ENCODE measurements at regions not wholly inside any gene's neighbourhood (a gene's known extent, or its start where the extent isn't known, plus 50 kb on each side); places are given as distances from the start of the nearest gene placed in this dataset.
"Not testable (repeated sequence)": the region's sequence is repeated elsewhere in the genome, so short reads cannot be mapped to it uniquely, and the experiment has no call there.

DNA sequence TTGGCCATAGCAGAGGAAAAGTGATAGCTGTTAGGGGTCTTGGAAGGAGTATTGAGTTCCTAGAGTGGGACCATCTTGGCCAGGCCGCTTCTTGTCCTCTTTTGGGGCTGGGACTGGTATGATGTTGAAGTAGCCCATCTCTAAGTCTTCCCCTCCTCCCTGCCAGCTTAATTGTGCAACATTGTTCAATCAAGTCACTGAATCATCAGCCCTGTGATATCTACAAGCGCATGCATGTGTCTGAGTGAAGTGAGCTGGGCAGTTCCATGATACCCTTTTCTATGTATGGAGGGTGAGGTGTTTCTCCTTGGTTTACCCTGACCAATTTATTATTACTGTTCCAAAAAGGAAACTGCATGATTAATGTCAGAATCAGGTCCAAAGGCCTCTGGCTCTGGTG is 112.2 kb downstream of the C9orf152 start:
- H3K27ac ChIP-seq (ENCODE audit: low read depth in 1 of 2, low read length in 1 of 2), result peak overlapping the region in 1 of 2 donors; percentile 59
- 86% methylated on average over 2 of the region's 2 CpGs for WGBS, 2 donors
- no peak for ATAC-seq (ENCODE audit: insufficient read depth, low FRiP score)

DNA sequence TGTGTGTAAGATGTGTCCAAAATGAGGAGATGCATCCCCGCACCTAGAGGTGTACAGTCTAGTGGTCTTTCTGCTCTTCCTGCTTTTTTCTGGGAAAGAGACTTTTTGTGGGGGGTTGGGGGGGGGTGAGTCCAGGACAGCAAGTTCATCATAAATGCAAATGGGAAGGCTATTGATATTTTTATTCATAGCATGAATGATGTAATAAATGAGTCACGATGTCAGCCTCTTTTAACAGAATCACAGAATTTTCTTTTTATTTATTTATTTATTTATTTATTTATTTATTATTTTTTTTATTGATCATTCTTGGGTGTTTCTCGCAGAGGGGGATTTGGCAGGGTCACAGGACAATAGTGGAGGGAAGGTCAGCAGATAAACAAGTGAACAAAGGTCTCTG is 111.3 kb downstream of the C9orf152 start:
- peaks cover 0 to 62% (median 21%) of the 10 kb centered on the region in 5 donors for H3K4me1 ChIP-seq (ENCODE audit: control insufficient read depth in 5 of 5, insufficient read depth in 5 of 5, low read length in 5 of 5)
- not testable (repeated sequence) for H3K27me3 ChIP-seq (ENCODE audit: control insufficient read depth in 3 of 3, insufficient read depth in 3 of 3, low read length in 2 of 3); H3K9me3 ChIP-seq (ENCODE audit: control insufficient read depth in 4 of 4, insufficient read depth in 3 of 4, low read length in 3 of 4); ATAC-seq (ENCODE audit: insufficient read depth, low FRiP score); DNase-seq; H3K36me3 ChIP-seq (ENCODE audit: control insufficient read depth in 4 of 4, insufficient read depth in 4 of 4, low read length in 4 of 4); H3K4me3 ChIP-seq; H3K9ac ChIP-seq (ENCODE audit: insufficient read depth in 1 of 2, low read length in 2 of 2); H3K27ac ChIP-seq (ENCODE audit: low read depth in 1 of 2, low read length in 1 of 2)
- WGBS, 2 donors, result 73 to 89% methylated on average over 3 of the region's 3 CpGs

More for the DNA sequence above, 112.2 kb downstream of the C9orf152 start:
- peak in 1 of 3 donors; percentile 48 for DNase-seq
- peak overlapping the region in 1 of 2 donors; percentile 6 for H3K9ac ChIP-seq (ENCODE audit: insufficient read depth in 1 of 2, low read length in 2 of 2)
- no peaks in the 10 kb centered on the region for H3K36me3 ChIP-seq (ENCODE audit: control insufficient read depth in 4 of 4, insufficient read depth in 4 of 4, low read length in 4 of 4)
- no peaks in the 10 kb centered on the region for H3K9me3 ChIP-seq (ENCODE audit: control insufficient read depth in 4 of 4, insufficient read depth in 3 of 4, low read length in 3 of 4)
- H3K4me3 ChIP-seq, result no peak overlapping the region
- TF ChIP-seq CTCF (IDR thresholded peaks at IDR 0.05; ENCODE audit: control extremely low read depth, extremely low read depth), result no peak
- H3K27me3 ChIP-seq (ENCODE audit: control insufficient read depth in 3 of 3, insufficient read depth in 3 of 3, low read length in 2 of 3), result no peaks in the 10 kb centered on the region
- H3K4me1 ChIP-seq (ENCODE audit: control insufficient read depth in 5 of 5, insufficient read depth in 5 of 5, low read length in 5 of 5), result peaks cover 0 to 56% (median 20%) of the 10 kb centered on the region in 5 donors

DNA sequence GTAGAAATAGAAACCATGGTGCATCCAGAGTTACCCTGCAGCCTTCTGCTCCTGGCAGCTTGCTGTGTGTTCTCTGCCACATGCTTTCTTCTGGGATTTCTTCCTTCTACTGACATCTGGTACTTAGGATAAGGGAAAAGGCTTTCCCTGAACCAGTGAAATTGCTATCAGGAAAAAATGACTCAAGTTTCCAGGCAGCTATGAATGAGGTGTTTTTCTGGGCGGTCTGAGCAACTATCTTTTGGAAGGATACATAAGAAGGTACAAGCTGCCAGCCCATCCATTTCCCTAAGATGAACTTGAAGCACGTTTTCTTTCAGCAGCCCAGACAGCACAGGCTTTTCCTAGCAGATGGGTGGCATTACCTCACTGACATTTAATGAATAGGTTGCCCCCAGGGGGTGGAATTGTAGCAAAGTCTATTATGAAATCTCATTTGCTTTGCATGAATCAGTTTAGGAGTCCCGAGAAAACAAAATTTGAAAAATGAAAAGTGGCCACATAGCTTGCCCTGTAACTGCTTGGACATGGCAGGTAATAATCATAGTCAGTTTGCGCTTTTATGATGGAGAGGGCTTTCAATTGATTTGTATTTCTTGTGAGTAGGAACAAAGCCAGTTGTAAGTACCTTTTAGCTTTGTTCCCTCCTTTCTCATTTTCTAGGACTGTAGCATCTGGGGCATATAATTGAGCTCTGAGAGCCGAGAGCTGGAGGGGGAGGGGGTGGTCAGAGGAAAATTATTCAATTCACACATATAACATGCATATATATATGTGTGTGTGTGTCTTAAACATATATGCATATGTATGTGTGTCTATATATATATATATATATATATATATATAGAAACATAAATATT is 108.5 kb downstream of the C9orf152 start:
- no peak overlapping the region for H3K27ac ChIP-seq (ENCODE audit: low read depth in 1 of 2, low read length in 1 of 2)

More for the DNA sequence above, 108.5 kb downstream of the C9orf152 start:
- TF ChIP-seq CTCF (IDR thresholded peaks at IDR 0.05; ENCODE audit: control extremely low read depth, extremely low read depth), result no peak
- 65 to 68% methylated on average over 5 of the region's 5 CpGs for WGBS, 2 donors
- Histone ChIP-seq H3K4me3 (no peak overlapping the region), H3K4me1 (ENCODE audit: control insufficient read depth in 5 of 5, insufficient read depth in 5 of 5, low read length in 5 of 5) (peaks cover 3 to 61% (median 29%) of the 10 kb centered on the region in 5 donors), H3K9me3 (ENCODE audit: control insufficient read depth in 4 of 4, insufficient read depth in 3 of 4, low read length in 3 of 4) (no peaks in the 10 kb centered on the region), H3K9ac (ENCODE audit: insufficient read depth in 1 of 2, low read length in 2 of 2) (no peak overlapping the region), H3K36me3 (ENCODE audit: control insufficient read depth in 4 of 4, insufficient read depth in 4 of 4, low read length in 4 of 4) (peaks cover 0 to 5% (median 1%) of the 10 kb centered on the region in 4 donors), H3K27me3 (ENCODE audit: control insufficient read depth in 3 of 3, insufficient read depth in 3 of 3, low read length in 2 of 3) (no peaks in the 10 kb centered on the region)
- DNase-seq (peak in 2 of 3 donors; percentile 55 to 59), ATAC-seq (ENCODE audit: insufficient read depth, low FRiP score) (peak; percentile 28)

Measured in lung (tissue), 11 donors.